Retinal pigment epithelial cell (primary cell): ENCODE measurements at regions not wholly inside any gene's neighbourhood (a gene's known extent, or its start where the extent isn't known, plus 50 kb on each side); places are given as distances from the start of the nearest gene placed in this dataset.

Experiments
- DNase-seq: peaks from one replicate; pipeline ENCODE4 v3.0.0-alpha.2; 2010; ENCODE audit warnings: low read depth
- H3K4me3 ChIP-seq: 2 replicates; pipeline ENCODE4 v1.5.1; 2011; ENCODE audit warnings: mild to moderate bottlenecking, low read length, control low read depth, moderate library complexity
- TF ChIP-seq, protein P1 (sequence below): conservative IDR thresholded peaks from 2 replicates; pipeline ENCODE4 v1.5.1; 2011; ENCODE audit warnings: low read depth, low read length, control low read depth, inconsistent platforms

- TF ChIP-seq, protein P1, sequence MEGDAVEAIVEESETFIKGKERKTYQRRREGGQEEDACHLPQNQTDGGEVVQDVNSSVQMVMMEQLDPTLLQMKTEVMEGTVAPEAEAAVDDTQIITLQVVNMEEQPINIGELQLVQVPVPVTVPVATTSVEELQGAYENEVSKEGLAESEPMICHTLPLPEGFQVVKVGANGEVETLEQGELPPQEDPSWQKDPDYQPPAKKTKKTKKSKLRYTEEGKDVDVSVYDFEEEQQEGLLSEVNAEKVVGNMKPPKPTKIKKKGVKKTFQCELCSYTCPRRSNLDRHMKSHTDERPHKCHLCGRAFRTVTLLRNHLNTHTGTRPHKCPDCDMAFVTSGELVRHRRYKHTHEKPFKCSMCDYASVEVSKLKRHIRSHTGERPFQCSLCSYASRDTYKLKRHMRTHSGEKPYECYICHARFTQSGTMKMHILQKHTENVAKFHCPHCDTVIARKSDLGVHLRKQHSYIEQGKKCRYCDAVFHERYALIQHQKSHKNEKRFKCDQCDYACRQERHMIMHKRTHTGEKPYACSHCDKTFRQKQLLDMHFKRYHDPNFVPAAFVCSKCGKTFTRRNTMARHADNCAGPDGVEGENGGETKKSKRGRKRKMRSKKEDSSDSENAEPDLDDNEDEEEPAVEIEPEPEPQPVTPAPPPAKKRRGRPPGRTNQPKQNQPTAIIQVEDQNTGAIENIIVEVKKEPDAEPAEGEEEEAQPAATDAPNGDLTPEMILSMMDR: no peak
- H3K4me3 ChIP-seq: no peak overlapping the region
- no peak for DNase-seq
These were observed 267.4 kb upstream of the PSMD7 start for GRCh38 chr16:74029115-74029792.

GRCh38 chr16:74026373-74027281 lies 270.0 kb upstream of the PSMD7 start:
- H3K4me3 ChIP-seq: no peak overlapping the region
- DNase-seq: no peak
- TF ChIP-seq, protein P1: no peak

GRCh38 chr16:74024953-74025352 lies 271.7 kb upstream of the PSMD7 start:
- no peak overlapping the region for H3K4me3 ChIP-seq
- no peak for DNase-seq
- TF ChIP-seq, protein P1: no peak

DNA sequence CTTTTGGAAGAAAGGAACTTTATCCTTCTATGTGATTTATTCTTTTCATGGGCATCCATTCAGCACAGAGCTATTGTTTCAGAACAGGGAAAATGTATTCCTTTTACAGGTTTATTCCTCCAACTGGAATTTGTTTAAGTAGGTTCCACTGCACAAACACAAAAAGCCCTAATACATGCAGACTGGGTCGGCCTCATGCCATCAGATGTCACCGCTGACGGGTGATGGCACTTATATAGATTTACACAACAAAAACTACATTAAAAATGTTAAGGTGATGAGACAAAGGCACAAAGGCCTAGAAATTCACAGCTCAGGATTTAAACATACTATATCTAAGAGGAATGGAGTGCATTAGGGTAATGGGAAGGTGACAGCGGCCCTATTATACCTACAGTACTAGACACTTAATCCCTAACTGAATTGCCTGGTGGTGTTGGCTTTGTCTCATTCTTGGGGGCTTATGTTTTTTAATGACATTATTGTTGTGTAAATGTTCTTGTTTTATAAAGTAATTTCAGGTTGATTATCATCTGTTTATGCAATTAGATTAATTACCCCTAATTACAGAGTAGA lies 276.4 kb upstream of the PSMD7 start:
- no peak overlapping the region for H3K4me3 ChIP-seq
- TF ChIP-seq, protein P1: no peak
- DNase-seq: no peak

DNA sequence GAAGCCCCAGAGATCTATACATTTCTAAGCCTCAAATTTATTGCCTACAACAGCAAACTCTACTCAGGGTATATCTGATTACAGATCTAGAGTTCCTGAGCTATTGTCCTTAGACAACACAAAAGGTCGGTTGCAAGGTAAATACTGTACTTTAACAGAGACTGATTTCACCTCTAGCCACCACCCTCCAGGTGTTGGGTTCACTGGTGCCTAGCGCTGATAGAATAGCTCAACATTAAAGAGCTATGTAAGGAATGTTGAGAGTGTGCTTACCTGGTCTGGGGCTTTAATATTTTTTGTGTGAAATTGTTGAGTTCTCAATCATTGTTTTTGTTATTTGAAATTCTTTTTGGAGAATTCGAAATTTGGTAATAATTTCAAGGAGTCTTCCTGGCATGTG lies 277.0 kb upstream of the PSMD7 start:
- H3K4me3 ChIP-seq: no peak overlapping the region
- DNase-seq: no peak
- TF ChIP-seq, protein P1: no peak

GRCh38 chr16:74015953-74016352 lies 280.7 kb upstream of the PSMD7 start:
- H3K4me3 ChIP-seq: no peak overlapping the region
- no peak for DNase-seq
- TF ChIP-seq, protein P1: no peak
